Panc1 (cell line): ENCODE measurements at regions not wholly inside any gene's neighbourhood (a gene's known extent, or its start where the extent isn't known, plus 50 kb on each side); places are given as distances from the start of the nearest gene placed in this dataset.

ENCODE experiments used
- POLR2AphosphoS5 ChIP-seq: IDR thresholded peaks from 2 replicates; pipeline ENCODE4 v1.6.1; 2012; ENCODE audit warnings: mild to moderate bottlenecking, low read depth, low read length, moderate library complexity
- TF ChIP-seq, protein P1 (sequence below): fragments of 450-650 bp; IDR thresholded peaks from 2 replicates; pipeline ENCODE4 v1.5.1; 2017; ENCODE audit warnings: mild to moderate bottlenecking

DNA sequence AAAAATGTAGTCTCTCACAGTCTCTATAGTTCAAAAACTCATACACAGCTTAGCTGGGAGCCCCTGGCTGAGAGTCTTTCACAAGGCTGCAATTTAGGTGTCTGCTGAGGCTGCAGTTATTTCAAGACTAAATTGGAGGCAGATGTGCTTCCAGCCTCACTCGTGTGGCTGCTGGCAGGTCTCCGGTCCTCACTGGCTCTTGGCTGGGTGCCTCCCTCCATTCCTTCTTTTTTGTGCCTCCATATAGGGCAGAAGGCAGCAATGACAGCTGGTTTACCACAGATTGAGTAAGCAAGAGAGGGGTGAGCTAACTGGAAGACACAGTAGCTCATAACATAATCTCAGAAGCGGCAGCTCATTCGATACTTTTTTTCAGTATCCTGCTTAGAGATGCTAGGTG, 2167.7 kb upstream of the WWC1 start:
- TF ChIP-seq, protein P1, sequence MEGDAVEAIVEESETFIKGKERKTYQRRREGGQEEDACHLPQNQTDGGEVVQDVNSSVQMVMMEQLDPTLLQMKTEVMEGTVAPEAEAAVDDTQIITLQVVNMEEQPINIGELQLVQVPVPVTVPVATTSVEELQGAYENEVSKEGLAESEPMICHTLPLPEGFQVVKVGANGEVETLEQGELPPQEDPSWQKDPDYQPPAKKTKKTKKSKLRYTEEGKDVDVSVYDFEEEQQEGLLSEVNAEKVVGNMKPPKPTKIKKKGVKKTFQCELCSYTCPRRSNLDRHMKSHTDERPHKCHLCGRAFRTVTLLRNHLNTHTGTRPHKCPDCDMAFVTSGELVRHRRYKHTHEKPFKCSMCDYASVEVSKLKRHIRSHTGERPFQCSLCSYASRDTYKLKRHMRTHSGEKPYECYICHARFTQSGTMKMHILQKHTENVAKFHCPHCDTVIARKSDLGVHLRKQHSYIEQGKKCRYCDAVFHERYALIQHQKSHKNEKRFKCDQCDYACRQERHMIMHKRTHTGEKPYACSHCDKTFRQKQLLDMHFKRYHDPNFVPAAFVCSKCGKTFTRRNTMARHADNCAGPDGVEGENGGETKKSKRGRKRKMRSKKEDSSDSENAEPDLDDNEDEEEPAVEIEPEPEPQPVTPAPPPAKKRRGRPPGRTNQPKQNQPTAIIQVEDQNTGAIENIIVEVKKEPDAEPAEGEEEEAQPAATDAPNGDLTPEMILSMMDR: no peak
- no peak for TF ChIP-seq POLR2AphosphoS5
